DND-41 (cell line): ENCODE measurements at regions not wholly inside any gene's neighbourhood (a gene's known extent, or its start where the extent isn't known, plus 50 kb on each side); places are given as distances from the start of the nearest gene placed in this dataset.

ENCODE experiments used
- ATAC-seq: fragments of 200-7000 bp; cut with Tn5 transposase; 3 replicates; pipeline ENCODE4 v1.9.1; 2021; ENCODE audit warnings: low read depth; ENCODE audit not compliant: insufficient read depth
- DNase-seq: peaks from one replicate; pipeline ENCODE4 v3.0.0-alpha.2; 2020
- H2AFZ ChIP-seq: 2 replicates; pipeline ENCODE4 v1.6.0; 2012; ENCODE audit warnings: low read depth, low read length
- H3K27ac ChIP-seq: 2 replicates; pipeline ENCODE4 v1.5.1; 2012; ENCODE audit warnings: low read length, inconsistent platforms
- H3K27me3 ChIP-seq: fragments of 200-600 bp; sonication (generic); 2 replicates; pipeline ENCODE4 v1.6.0; 2012; ENCODE audit warnings: low read length, mild to moderate bottlenecking, inconsistent platforms; ENCODE audit not compliant: insufficient read depth, poor library complexity
- H3K36me3 ChIP-seq: 2 replicates; pipeline ENCODE4 v1.5.1; 2012; ENCODE audit warnings: low read length, inconsistent platforms; ENCODE audit not compliant: insufficient read depth
- H3K4me1 ChIP-seq: 2 replicates; pipeline ENCODE4 v1.5.1; 2012; ENCODE audit warnings: mild to moderate bottlenecking, low read length; ENCODE audit not compliant: insufficient read depth
- H3K4me2 ChIP-seq: 2 replicates; pipeline ENCODE4 v1.6.0; 2012; ENCODE audit warnings: mild to moderate bottlenecking, moderate library complexity, low read length, inconsistent platforms; ENCODE audit not compliant: insufficient read depth
- H3K4me3 ChIP-seq, 2 experiments: fragments of 200-600 bp in 1 of 2; shearing (Covaris generic) in 1 of 2; 2 replicates each; pipeline ENCODE4 v1.5.1; 2012 to 2016; ENCODE audit warnings: inconsistent platforms in 2 of 2, low read length in 2 of 2, mild to moderate bottlenecking in 2 of 2, low read depth in 1 of 2, moderate library complexity in 1 of 2
- H3K79me2 ChIP-seq: 2 replicates; pipeline ENCODE4 v1.6.0; 2012; ENCODE audit warnings: low read length, inconsistent platforms; ENCODE audit not compliant: insufficient read depth
- H3K9ac ChIP-seq: 2 replicates; pipeline ENCODE4 v1.6.0; 2012; ENCODE audit warnings: low read depth, mild to moderate bottlenecking, inconsistent platforms, low read length, moderate library complexity
- H3K9me3 ChIP-seq: 2 replicates; pipeline ENCODE4 v1.5.1; 2012; ENCODE audit warnings: low read length, moderate library complexity, mild to moderate bottlenecking, inconsistent platforms; ENCODE audit not compliant: insufficient read depth, severe bottlenecking
- H4K20me1 ChIP-seq: 2 replicates; pipeline ENCODE4 v1.6.0; 2012; ENCODE audit warnings: low read length; ENCODE audit not compliant: insufficient read depth
- CTCF ChIP-seq: IDR thresholded peaks from 2 replicates; pipeline ENCODE4 v1.5.1; 2012; ENCODE audit warnings: borderline replicate concordance, low read length, moderate library complexity, mild to moderate bottlenecking; ENCODE audit not compliant: poor library complexity, severe bottlenecking; ENCODE audit errors: extremely low read depth
- EZH2 ChIP-seq: IDR thresholded peaks from 3 replicates; pipeline ENCODE4 v1.6.1; 2012; ENCODE audit warnings: borderline replicate concordance, low read depth, mild to moderate bottlenecking, moderate library complexity, low read length, inconsistent platforms; ENCODE audit not compliant: severe bottlenecking

DNA sequence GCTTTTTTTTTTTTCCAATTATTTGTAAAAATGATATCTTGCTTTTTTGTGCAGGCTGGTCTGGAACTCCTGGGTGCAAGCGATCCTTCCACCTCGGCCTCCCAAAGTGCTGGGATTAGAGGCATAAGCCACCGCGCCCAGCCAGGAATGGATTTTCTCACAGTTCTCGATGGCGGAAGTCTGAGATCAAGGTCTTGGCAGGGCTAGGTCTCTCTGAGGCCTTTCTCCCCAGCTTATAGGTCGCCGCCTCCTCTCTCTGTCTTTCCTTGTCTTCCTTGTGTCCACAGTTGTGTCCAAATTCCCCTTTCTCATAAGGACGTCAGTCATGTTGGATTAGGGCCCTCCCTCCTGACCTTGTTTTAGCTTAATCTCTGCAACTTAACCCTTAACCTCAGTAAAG is 200.5 kb downstream of the UQCRFS1 start:
- H3K9ac ChIP-seq = no peak overlapping the region
- TF ChIP-seq EZH2 (no peak), CTCF (no peak)
- no peak overlapping the region for H3K4me3 ChIP-seq
- no peaks in the 10 kb centered on the region for H3K4me1 ChIP-seq
- no peaks in the 10 kb centered on the region for H3K36me3 ChIP-seq
- H3K27ac ChIP-seq = no peak overlapping the region
- peaks cover 8% of the 10 kb centered on the region for H3K27me3 ChIP-seq
- no peaks in the 10 kb centered on the region for H4K20me1 ChIP-seq
- DNase-seq (no peak), ATAC-seq (no peak)
- H3K79me2 ChIP-seq = no peaks in the 10 kb centered on the region
- H3K4me2 ChIP-seq = no peak overlapping the region
- no peaks in the 10 kb centered on the region for H3K9me3 ChIP-seq
- no peak overlapping the region for H2AFZ ChIP-seq

DNA sequence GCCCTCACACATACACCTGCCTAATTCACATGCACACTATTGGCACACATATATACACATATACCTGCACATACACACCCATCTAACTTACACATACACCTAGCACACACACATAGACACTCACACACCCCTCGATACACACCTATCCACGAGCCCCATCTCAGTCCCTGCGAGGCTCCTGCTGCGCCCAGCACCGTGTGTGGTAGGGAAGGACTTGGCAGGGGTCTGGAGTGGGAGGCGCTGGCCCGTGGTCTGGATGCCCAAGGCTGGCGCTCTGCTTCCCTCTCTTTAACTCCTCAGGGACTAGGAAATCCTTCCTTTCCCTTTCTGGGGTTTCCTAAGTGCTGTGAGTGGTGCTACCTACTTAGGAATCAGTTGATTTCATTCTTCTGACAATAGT is 202.7 kb downstream of the UQCRFS1 start:
- H3K4me3 ChIP-seq = no peak overlapping the region
- H3K36me3 ChIP-seq = no peaks in the 10 kb centered on the region
- H3K4me1 ChIP-seq = no peaks in the 10 kb centered on the region
- H3K79me2 ChIP-seq = no peaks in the 10 kb centered on the region
- H3K4me2 ChIP-seq = no peak overlapping the region
- H4K20me1 ChIP-seq = no peaks in the 10 kb centered on the region
- peaks cover 8% of the 10 kb centered on the region for H3K27me3 ChIP-seq
- no peak for DNase-seq
- TF ChIP-seq EZH2 (no peak), CTCF (no peak)
- H3K27ac ChIP-seq = no peak overlapping the region
- no peaks in the 10 kb centered on the region for H3K9me3 ChIP-seq
- H3K9ac ChIP-seq = no peak overlapping the region
- ATAC-seq = no peak
- H2AFZ ChIP-seq = no peak overlapping the region

- Histone ChIP-seq H3K4me2 (no peak overlapping the region), H3K27ac (no peak overlapping the region), H3K27me3 (no peaks in the 10 kb centered on the region), H4K20me1 (no peaks in the 10 kb centered on the region), H3K9ac (no peak overlapping the region), H3K4me3 (no peak overlapping the region), H3K9me3 (no peaks in the 10 kb centered on the region), H3K79me2 (no peaks in the 10 kb centered on the region), H3K4me1 (no peaks in the 10 kb centered on the region), H3K36me3 (no peaks in the 10 kb centered on the region), H2AFZ (no peak overlapping the region)
- TF ChIP-seq EZH2 (no peak), CTCF (no peak)
- ATAC-seq (no peak), DNase-seq (no peak)
Observed at GRCh38 chr19:29006057-29006735, 206.8 kb downstream of the UQCRFS1 start.

DNA sequence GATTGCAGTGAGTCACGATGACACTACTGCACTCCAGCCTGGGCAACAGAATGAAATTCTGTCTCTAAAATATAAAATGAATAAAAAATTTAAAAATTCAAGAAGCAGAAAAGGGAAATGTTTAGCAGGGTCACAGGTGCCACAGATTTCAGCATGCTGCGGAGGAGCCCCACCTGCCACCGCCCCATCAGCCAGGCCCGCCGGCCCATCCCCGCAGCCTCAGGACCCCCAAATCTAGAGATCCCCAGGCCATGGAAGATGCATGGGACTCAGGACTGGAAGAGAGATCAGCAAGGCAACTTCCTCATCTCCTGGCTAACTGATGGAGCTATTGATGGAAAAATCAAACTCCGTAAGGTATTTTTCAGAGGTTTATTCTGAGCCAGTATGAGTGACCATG is 208.2 kb downstream of the UQCRFS1 start:
- no peak for DNase-seq
- TF ChIP-seq EZH2 (no peak), CTCF (no peak)
- H3K27me3 ChIP-seq = no peaks in the 10 kb centered on the region
- no peaks in the 10 kb centered on the region for H3K9me3 ChIP-seq
- no peak overlapping the region for H2AFZ ChIP-seq
- H3K79me2 ChIP-seq = no peaks in the 10 kb centered on the region
- H3K4me1 ChIP-seq = no peaks in the 10 kb centered on the region
- H3K9ac ChIP-seq = no peak overlapping the region
- no peak overlapping the region for H3K4me2 ChIP-seq
- no peaks in the 10 kb centered on the region for H4K20me1 ChIP-seq
- no peak overlapping the region for H3K27ac ChIP-seq
- no peak overlapping the region for H3K4me3 ChIP-seq
- H3K36me3 ChIP-seq = no peaks in the 10 kb centered on the region
- ATAC-seq = no peak
